Activated B cell treated with CpG ODN at 0.5 μM for 24 hours (primary cell): ENCODE measurements at regions not wholly inside any gene's neighbourhood (a gene's known extent, or its start where the extent isn't known, plus 50 kb on each side); places are given as distances from the start of the nearest gene placed in this dataset.
"Not testable (repeated sequence)": the region's sequence is repeated elsewhere in the genome, so short reads cannot be mapped to it uniquely, and the experiment has no call there.

Experiments
- ATAC-seq: fragments of 200-7000 bp; cut with Tn5 transposase; one replicate; pipeline ENCODE4 v1.10.0; 2021; ENCODE audit warnings: low read depth, mild to moderate bottlenecking, moderate library complexity
- CTCF ChIA-PET: fragments of 350-600 bp; sonication (Branson Sonifier 250); formaldehyde crosslinking; loops from one replicate; lab custom pipeline; 2021; ENCODE audit warnings: antibody characterized with exemption; lab: Charles Lee
- POLR2A ChIA-PET: fragments of 350-600 bp; sonication (Branson Sonifier 250); formaldehyde crosslinking; loops from one replicate; lab custom pipeline; 2021; ENCODE audit warnings: antibody characterized with exemption; lab: Charles Lee
- DNase-seq: peaks from one replicate; pipeline ENCODE4 v3.0.0; 2022
- H3K27ac Mint-ChIP-seq: one replicate; pipeline ENCODE4 v1.8.0; 2020; ENCODE audit warnings: mixed read lengths
- H3K27me3 Mint-ChIP-seq: one replicate; pipeline ENCODE4 v1.8.0; 2021; ENCODE audit warnings: mixed read lengths
- H3K36me3 Mint-ChIP-seq: one replicate; pipeline ENCODE4 v1.8.0; 2021; ENCODE audit warnings: low read depth, mixed read lengths
- H3K4me1 Mint-ChIP-seq: one replicate; pipeline ENCODE4 v1.8.0; 2021; ENCODE audit warnings: mixed read lengths
- H3K4me3 Mint-ChIP-seq: one replicate; pipeline ENCODE4 v1.8.0; 2020; ENCODE audit warnings: mild to moderate bottlenecking, mixed read lengths
- H3K9me3 Mint-ChIP-seq: one replicate; pipeline ENCODE4 v1.8.0; 2020; ENCODE audit warnings: mixed read lengths
- intact Hi-C: fragments of 100-400 bp; cut with micrococcal nuclease; formaldehyde crosslinking; loops from one replicate; pipeline ENCODE4 v1.15.1; 2024
- TF ChIP-seq, protein P1 (sequence below): fragments of 200-600 bp; IDR thresholded peaks from one replicate; pipeline ENCODE4 v1.8.0; 2022; ENCODE audit warnings: antibody characterized with exemption, mild to moderate bottlenecking

DNA sequence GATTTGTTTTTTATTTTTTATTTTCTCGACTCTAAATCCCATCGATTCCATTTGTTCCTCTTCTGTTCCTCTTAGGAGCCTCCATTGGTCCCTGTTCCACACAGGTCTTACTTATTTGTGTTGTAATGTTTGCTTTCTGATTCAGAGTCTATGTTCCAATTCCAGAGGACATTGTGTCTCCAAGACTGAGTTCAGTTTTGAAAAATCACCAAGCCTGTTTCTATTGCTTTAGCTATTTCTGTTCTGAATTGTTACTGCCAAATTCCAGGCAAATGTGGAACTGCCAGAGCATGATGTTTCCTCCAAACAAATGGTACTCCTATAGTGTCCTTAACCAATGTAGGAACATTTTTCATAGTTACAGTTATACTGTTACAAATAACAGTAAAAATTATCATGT, 270.9 kb upstream of the SPTLC3 start:
- Mint-ChIP-seq H3K4me1 (no peaks in the 10 kb centered on the region), H3K9me3 (no peaks in the 10 kb centered on the region), H3K4me3 (no peak overlapping the region), H3K36me3 (no peaks in the 10 kb centered on the region), H3K27me3 (no peaks in the 10 kb centered on the region), H3K27ac (no peak overlapping the region)
- ChIA-PET CTCF (no interaction called here), POLR2A (no interaction called here)
- no peak for ATAC-seq
- intact Hi-C loops: no loop called here
- no peak for DNase-seq
- TF ChIP-seq, protein P1, sequence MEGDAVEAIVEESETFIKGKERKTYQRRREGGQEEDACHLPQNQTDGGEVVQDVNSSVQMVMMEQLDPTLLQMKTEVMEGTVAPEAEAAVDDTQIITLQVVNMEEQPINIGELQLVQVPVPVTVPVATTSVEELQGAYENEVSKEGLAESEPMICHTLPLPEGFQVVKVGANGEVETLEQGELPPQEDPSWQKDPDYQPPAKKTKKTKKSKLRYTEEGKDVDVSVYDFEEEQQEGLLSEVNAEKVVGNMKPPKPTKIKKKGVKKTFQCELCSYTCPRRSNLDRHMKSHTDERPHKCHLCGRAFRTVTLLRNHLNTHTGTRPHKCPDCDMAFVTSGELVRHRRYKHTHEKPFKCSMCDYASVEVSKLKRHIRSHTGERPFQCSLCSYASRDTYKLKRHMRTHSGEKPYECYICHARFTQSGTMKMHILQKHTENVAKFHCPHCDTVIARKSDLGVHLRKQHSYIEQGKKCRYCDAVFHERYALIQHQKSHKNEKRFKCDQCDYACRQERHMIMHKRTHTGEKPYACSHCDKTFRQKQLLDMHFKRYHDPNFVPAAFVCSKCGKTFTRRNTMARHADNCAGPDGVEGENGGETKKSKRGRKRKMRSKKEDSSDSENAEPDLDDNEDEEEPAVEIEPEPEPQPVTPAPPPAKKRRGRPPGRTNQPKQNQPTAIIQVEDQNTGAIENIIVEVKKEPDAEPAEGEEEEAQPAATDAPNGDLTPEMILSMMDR: no peak

DNA sequence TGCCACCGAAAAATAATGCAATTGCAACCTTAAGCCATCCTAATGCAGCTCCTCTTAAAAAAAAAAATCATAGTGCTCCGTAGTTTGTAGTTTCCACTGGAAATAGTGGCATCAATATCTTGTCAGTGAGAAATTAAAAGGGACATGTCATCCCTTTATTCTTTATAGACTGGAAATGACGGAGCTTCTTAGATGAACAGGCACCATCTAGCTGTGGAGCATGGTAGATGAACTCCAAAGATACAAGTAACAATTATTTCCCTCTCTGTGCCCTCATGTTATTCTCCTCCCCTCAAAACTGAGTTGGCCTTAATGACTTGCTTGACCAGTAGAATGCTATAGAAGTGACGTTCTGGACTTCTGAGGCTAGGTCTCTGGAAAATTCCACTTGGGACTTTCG, 268.1 kb upstream of the SPTLC3 start:
- Mint-ChIP-seq H3K4me1 (no peaks in the 10 kb centered on the region), H3K9me3 (no peaks in the 10 kb centered on the region), H3K27ac (no peak overlapping the region), H3K4me3 (no peak overlapping the region), H3K27me3 (no peaks in the 10 kb centered on the region), H3K36me3 (no peaks in the 10 kb centered on the region)
- intact Hi-C loops: no loop called here
- DNase-seq: no peak
- no peak for ATAC-seq
- POLR2A ChIA-PET: no interaction called here
- TF ChIP-seq, protein P1: no peak
- CTCF ChIA-PET: no interaction called here

DNA sequence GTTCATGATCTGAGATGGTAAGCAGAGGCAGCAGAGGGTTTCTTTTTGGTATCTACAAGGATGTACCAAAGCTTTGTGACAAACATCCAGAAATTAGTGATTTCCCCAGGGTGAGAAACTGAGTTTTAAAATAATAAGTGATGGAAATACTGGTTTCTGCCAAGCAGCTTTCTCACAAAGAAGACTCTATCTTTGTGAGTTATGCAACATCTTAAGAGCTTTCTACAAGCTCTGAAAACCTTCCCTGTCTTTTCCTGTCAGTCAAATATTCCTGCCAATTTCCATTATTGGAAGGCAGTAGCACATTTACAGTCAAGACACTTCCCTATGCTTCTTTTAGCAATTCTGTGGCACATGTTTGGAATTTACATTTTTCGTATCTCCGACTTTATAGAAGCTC, 264.7 kb upstream of the SPTLC3 start:
- intact Hi-C loops: no loop called here
- CTCF ChIA-PET: no interaction called here
- no peaks in the 10 kb centered on the region for H3K4me1 Mint-ChIP-seq

DNA sequence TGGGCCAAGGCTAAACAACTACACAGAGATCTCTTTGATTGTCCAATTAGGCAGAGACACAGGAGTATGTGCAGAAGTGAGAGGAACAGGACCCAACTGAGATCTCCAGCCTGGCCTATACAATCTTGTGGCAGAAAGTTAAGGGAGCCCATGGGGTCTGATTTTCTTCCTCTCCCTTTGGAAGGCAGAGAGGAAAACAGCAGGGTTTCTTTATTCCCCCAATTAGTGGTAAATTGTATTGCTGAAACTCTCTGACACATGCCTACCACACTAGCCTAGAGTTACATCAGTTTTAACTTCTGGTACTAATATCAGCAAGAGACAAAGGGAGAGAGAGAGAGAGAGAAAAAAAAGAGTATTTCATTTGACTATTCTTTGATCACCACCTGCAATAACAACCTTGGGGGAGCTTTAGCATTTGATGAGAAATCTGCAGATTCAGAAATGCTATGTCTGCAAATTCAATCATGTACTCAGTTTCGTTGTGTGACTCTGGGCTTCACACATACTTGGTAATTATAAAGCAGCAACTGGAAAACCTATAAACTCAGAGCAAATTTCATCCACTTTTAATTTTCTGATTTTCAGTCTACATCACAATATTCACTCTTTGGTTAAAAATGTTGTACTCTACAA, 260.3 kb upstream of the SPTLC3 start:
- Mint-ChIP-seq H3K27me3 (no peaks in the 10 kb centered on the region), H3K4me1 (no peaks in the 10 kb centered on the region), H3K27ac (no peak overlapping the region)

More for the DNA sequence above, 264.7 kb upstream of the SPTLC3 start:
- ATAC-seq (no peak), DNase-seq (no peak)
- Mint-ChIP-seq H3K9me3 (no peaks in the 10 kb centered on the region), H3K27me3 (no peaks in the 10 kb centered on the region), H3K36me3 (no peaks in the 10 kb centered on the region), H3K4me3 (no peak overlapping the region), H3K27ac (no peak overlapping the region)
- POLR2A ChIA-PET: no interaction called here
- TF ChIP-seq, protein P1: no peak

DNA sequence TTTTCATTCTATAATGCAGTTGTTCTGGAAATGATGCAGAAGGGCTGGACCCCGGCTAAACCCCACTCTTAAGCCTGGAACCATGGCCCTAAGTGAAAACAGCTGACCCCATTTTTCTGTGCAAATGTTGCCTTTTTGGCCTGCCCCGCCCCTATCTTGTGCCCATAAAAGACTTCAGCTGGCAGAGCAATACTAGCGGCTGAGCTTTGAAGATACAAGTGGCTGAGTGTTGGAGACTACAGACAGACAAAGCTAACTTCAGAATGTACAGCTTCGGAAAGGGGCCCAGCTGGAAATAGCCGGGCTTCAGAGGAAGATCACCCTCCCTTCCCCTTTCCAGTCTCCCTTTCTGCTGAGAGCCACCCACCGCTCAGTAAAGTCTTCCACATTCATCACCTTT, 258.6 kb upstream of the SPTLC3 start:
- TF ChIP-seq, protein P1: no peak
- no peak overlapping the region for H3K4me3 Mint-ChIP-seq
- CTCF ChIA-PET: no interaction called here
- H3K36me3 Mint-ChIP-seq: no peaks in the 10 kb centered on the region
- POLR2A ChIA-PET: no interaction called here
- DNase-seq: no peak
- H3K9me3 Mint-ChIP-seq: no peaks in the 10 kb centered on the region
- H3K27me3 Mint-ChIP-seq: no peaks in the 10 kb centered on the region
- intact Hi-C loops: no loop called here
- H3K4me1 Mint-ChIP-seq: no peaks in the 10 kb centered on the region
- ATAC-seq: no peak
- H3K27ac Mint-ChIP-seq: no peak overlapping the region

More for the DNA sequence above, 260.3 kb upstream of the SPTLC3 start:
- Mint-ChIP-seq H3K36me3 (no peaks in the 10 kb centered on the region), H3K9me3 (no peaks in the 10 kb centered on the region), H3K4me3 (no peak overlapping the region)
- no peak for ATAC-seq
- DNase-seq: no peak
- TF ChIP-seq, protein P1: no peak
- POLR2A ChIA-PET: no interaction called here
- intact Hi-C loops: no loop called here
- CTCF ChIA-PET: no interaction called here

DNA sequence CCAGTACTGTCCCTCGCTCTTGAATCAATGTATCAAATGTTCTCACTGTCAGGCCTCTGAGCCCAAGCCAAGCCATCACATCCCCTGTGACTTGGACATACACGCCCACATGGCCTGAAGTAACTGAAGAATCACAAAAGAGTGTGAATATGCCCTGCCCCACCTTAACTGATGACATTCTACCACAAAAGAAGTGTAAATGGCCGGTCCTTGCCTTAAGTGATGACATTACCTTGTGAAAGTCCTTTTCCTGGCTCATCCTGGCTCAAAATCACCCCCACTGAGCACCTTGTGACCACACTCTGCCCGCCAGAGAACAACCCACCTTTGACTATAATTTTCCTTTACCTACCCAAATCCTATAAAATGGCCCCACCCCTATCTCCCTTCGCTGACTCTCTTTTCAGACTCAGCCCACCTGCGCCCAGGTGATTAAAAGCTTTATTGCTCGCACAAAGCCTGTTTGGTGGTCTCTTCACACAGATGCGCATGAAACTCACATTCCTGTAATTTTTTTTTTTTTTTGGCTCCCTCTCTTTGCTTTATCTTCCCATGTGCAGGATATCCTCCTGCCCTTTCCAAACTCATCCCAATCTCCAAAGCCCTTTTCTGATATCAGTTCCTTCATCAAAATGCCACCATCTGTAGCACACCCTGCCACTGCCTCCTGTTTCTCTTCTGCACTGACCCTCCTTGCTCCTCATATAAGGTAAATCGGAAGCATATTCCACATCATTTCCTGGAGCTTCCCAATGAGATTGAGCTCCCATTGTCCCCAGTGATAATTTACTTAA, 255.7 kb upstream of the SPTLC3 start:
- CTCF ChIA-PET, H3K27ac Mint-ChIP-seq, DNase-seq, ATAC-seq, H3K9me3 Mint-ChIP-seq, H3K27me3 Mint-ChIP-seq, H3K4me3 Mint-ChIP-seq, intact Hi-C loops, H3K36me3 Mint-ChIP-seq, H3K4me1 Mint-ChIP-seq, POLR2A ChIA-PET: not testable (repeated sequence)

DNA sequence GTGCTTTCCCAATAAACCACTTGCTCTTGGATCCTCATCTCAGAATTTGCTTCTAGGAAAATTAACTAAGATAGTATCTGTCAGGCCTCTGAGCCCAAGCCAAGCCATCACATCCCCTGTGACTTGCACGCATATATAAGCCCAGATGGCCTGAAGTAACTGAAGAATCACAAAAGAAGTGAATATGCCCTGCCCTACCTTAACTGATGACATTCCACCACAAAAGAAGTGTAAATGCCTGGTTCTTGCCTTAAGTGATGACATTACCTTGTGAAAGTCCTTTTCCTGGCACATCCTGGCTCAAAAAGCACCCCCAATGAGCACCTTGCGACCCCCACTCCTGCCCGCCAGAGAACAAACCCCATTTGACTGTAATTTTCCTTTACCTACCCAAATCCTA, 255.0 kb upstream of the SPTLC3 start:
- H3K4me1 Mint-ChIP-seq, H3K9me3 Mint-ChIP-seq, ATAC-seq, intact Hi-C loops, H3K27ac Mint-ChIP-seq, POLR2A ChIA-PET, H3K4me3 Mint-ChIP-seq, DNase-seq, H3K27me3 Mint-ChIP-seq, CTCF ChIA-PET, H3K36me3 Mint-ChIP-seq: not testable (repeated sequence)

DNA sequence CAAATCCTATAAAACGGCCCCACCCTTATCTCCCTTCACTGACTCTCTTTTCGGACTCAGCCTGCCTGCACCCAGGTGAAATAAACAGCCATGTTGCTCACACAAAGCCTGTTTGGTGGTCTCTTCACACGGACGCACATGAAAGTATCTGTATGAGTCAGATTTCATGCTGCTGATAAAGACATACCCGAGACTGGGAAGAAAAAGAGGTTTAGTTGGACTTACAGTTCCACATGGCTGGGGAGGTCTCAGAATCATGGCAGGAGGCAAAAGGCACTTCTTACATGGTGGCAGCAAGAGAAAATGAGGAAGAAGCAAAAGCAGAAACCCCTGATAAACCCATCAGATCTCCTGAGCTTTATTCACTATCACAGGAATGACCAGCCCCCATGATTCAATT, 249.3 kb upstream of the SPTLC3 start:
- H3K9me3 Mint-ChIP-seq, H3K27me3 Mint-ChIP-seq, H3K36me3 Mint-ChIP-seq, intact Hi-C loops, CTCF ChIA-PET, ATAC-seq, DNase-seq, POLR2A ChIA-PET, H3K27ac Mint-ChIP-seq, H3K4me3 Mint-ChIP-seq, H3K4me1 Mint-ChIP-seq: not testable (repeated sequence)
